NCI-H526 treated with DMSO at 0.1 percent for 48 hours (cell line): ENCODE measurements at regions not wholly inside any gene's neighbourhood (a gene's known extent, or its start where the extent isn't known, plus 50 kb on each side); places are given as distances from the start of the nearest gene placed in this dataset.

ENCODE experiments used
- DNase-seq: peaks from one replicate; lab custom pipeline; 2025; lab: John Stamatoyannopoulos, UW

DNA sequence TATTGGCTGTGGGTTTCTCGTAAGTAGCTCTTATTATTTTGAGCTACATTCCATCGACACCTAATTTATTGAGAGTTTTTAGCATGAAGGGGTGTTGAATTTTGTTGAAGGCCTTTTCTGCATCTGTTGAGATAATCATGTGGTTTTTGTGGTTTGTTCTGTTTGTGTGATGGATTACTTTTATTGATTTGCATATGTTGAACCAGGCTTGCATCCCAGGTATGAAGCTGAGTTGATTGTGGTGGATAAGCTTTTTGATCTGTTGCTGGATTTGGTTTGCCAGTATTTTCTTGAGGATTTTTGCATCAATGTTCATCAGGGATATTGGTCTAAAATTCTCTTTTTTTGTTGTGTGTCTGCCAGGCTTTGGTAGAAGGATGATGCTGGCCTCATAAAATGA is 301.5 kb downstream of the BCKDHB start:
- peak; percentile 60 for DNase-seq

DNA sequence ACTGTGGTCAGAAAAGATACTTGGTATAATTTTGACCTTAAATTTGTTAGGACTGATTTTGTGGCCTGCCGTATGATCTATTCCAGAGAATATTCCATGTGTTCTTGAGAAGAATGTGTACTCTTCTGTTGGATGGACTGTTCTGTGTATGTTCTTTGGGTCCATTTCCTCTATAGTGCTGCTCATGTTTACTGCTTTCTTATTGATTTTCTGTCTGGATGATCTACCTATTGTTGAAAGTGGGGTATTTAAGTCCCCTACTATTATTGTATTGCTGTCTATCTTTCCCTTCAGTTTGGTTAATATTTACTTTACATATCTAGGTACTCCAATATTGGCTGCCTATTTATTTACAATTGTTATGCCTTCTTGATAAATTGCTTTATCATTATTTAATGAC is 298.4 kb downstream of the BCKDHB start:
- no peak for DNase-seq

DNA sequence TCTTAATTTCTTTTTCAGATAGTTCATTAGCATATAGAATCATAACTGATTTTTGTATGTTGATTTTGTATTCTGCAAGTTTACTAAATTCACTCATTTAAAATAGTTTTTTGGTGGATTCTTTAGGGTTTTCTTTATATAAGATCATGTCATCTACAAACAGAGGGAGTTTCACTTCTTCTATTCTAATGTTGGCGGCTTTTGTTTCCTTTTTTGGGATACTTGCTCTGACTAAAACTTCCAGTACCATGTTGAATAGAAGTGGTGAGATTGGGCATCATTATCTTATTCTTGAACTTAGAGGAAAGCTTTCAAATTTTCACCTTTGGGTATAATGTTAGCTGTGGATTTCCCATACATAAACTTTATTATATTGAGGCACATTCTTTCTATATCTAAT is 296.9 kb downstream of the BCKDHB start:
- DNase-seq, result no peak

DNA sequence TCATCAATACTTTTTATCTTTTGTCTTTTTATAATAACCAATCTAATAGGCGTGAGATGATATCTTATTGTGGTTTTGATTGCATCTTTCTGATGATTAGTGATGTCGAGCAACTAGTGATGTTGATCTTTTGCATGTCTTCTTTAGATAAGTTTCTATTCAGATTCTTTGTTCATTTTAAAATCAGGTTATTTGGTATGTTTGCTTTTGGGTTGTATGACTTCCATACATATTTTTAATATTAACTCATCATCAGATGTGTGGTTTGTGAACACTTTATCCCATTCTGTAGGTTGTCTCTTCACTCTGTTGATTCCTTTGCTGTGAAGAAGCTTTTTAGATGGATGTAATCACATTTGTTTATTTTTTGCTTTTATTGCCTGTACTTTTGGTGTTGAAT is 295.8 kb downstream of the BCKDHB start:
- no peak for DNase-seq
